ENCODE measurements at regions not wholly inside any gene's neighbourhood (a gene's known extent, or its start where the extent isn't known, plus 50 kb on each side); places are given as distances from the start of the nearest gene placed in this dataset.
"Not testable (repeated sequence)": the region's sequence is repeated elsewhere in the genome, so short reads cannot be mapped to it uniquely, and the experiment has no call there.

DNA sequence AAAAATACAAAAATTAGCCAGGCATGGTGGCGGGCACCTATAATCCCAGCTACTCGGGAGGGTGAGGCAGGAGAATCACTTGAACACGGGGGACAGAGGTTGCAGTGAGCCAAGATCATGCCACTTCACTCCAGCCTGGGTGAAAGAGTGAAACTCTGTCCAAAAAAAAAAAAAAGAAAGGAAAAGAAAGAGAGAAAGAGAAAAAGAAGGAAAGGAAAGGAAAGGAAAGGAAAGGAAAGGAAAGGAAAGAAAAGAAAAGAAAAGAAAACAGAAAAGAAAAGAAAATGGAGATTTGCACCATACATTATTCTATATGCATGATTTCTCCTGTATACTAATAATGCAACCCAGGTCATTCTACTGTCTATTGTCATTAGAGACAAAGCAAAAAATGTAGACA, 421.5 kb downstream of the PCDH19 start:
- DNase-seq (ENCODE audit: extremely low read depth in 1 of 11, low read depth in 9 of 11, low spot score in 4 of 11), result not testable (repeated sequence)

- DNase-seq (ENCODE audit: extremely low read depth in 1 of 11, low read depth in 9 of 11, low spot score in 4 of 11), result no peak
Observed at GRCh38 chrX:99973572-99974226, 436.4 kb downstream of the PCDH19 start.

- DNase-seq (ENCODE audit: extremely low read depth in 1 of 11, low read depth in 9 of 11, low spot score in 4 of 11), result no peak
Observed at GRCh38 chrX:99939883-99940232, 470.2 kb downstream of the PCDH19 start.

- DNase-seq (ENCODE audit: extremely low read depth in 1 of 11, low read depth in 9 of 11, low spot score in 4 of 11), result not testable (repeated sequence)
Observed at GRCh38 chrX:99939206-99939882, 470.7 kb downstream of the PCDH19 start.

DNA sequence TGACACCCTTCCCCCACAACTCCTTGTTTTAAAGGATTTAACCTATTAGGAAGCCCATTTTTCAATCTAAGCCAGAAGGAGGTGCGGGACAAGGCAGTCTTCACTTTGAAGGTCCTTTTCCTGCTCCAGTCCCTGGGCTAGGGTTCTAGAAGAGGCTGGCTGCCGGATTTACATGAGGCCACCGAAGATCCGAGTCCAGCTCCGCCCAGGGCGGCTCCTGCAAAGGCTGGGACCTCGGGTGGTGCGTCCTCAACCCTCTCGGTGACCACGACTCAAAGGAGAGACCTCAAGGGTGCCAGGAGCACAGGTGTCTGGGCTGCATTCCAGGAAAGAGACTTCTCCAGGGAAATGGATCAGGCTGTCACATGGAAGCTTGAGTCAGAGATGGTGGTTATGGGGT, 471.6 kb downstream of the PCDH19 start:
- DNase-seq (ENCODE audit: extremely low read depth in 1 of 11, low read depth in 9 of 11, low spot score in 4 of 11), result no peak

DNA sequence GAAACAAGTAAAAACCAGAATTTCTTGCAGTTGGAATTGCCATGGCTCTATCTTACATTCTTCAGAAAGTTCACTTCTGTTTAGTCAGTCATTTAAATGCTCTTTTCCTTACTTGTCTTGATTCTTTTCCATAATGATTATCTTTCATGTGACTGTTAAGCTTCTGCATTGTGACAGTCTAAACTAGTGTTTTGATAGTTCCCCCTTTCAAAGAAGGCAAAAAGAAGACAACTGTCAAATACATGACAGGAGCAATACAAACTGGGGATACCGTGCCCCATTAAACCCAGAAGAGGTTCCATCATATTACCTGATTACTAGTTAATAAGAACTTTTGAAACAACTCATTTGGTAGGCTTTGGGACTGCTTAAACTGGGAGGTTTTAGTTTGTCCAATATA, 476.2 kb downstream of the PCDH19 start:
- no peak for DNase-seq (ENCODE audit: extremely low read depth in 1 of 11, low read depth in 9 of 11, low spot score in 4 of 11)

- no peak for DNase-seq (ENCODE audit: extremely low read depth in 1 of 11, low read depth in 9 of 11, low spot score in 4 of 11)
Observed at GRCh38 chrX:99914635-99915034, 495.4 kb downstream of the PCDH19 start.

DNA sequence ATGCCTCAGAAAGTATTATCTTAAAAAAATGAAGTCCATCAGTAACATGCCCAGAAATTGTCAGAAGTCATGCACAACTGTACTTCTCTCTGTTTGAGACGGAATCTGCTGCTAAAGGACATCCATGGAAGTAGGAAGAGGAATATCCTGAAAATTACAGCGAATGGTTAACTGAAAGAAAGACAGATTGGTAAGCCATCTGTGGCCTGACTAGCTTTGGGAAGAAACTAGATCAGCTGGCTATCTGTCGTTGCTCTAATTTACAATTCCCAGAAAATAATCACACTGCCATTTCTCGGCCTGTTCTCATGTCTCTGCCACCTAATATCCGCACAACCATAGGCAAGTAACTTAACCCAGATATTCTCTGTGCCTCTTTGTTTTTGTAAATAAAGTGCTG, 496.5 kb downstream of the PCDH19 start:
- DNase-seq (ENCODE audit: extremely low read depth in 1 of 11, low read depth in 9 of 11, low spot score in 4 of 11), result no peak

- no peak for DNase-seq (ENCODE audit: extremely low read depth in 1 of 11, low read depth in 9 of 11, low spot score in 4 of 11)
Observed at GRCh38 chrX:99909946-99910345, 500.1 kb downstream of the PCDH19 start.

GRCh38 chrX:99901091-99901490, 509.0 kb downstream of the PCDH19 start:
- no peak for DNase-seq (ENCODE audit: extremely low read depth in 1 of 11, low read depth in 9 of 11, low spot score in 4 of 11)

DNA sequence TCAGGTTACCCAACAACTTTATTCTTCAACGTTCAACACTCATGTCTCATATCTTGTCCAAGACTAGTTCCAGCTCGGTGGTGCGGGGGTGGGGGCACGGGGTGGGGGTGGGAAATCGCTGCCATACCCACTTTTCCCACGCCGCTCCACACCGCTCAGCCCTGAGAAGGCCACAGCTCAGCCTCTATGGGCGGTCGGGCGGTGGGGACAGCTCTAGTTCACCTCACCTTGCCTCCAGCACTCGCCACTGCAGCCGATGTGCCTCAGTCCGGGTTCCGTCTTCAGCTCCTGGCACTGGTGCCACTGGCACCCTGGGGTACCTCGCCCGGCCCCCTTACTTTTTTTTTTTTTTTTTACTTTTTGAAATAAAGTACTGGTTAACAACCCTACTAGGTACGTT, 522.2 kb downstream of the PCDH19 start:
- DNase-seq (ENCODE audit: extremely low read depth in 1 of 11, low read depth in 9 of 11, low spot score in 4 of 11), result no peak

DNA sequence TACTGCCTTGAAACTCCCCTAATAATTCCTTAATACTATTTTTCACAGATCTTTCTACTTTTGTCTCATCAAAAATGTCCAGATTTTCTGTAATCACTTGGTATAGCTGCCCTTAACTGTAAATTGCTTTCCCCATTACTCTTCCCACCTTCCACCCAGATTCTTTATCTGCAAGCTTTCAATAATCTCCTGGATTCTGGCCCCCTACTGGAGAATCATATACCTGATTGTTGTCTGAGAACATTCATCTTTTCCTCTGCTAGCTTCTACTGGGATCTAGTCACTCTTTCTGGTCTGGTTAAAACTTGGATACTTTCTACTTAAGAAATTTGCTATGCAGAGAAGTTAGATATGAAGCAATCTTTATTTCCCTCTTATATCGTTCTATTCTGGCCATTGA, 552.6 kb downstream of the PCDH19 start:
- DNase-seq (ENCODE audit: extremely low read depth in 1 of 11, low read depth in 9 of 11, low spot score in 4 of 11), result no peak

DNA sequence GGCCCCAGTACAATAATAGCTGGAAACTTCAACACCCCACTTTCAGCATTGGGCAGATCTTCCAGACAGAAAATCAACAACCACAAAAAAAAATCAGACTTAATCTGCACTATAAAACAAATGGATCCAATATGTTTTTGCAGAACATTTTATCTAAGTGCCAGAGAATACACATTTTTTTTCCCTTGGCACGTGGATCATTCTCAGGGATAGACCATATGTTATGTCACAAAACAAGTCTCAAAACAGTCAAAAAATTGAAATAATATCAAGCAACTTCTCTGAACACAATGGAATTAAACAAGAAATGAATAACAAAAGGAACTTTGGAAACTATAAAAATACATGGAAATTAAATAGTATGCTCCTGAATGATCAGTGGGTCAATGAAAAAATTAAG, 576.3 kb downstream of the PCDH19 start:
- no peak for DNase-seq (ENCODE audit: extremely low read depth in 1 of 11, low read depth in 9 of 11, low spot score in 4 of 11)

- DNase-seq (ENCODE audit: extremely low read depth in 1 of 11, low read depth in 9 of 11, low spot score in 4 of 11), result no peak
Observed at GRCh38 chrX:99820197-99820596, 589.9 kb downstream of the PCDH19 start.

DNA sequence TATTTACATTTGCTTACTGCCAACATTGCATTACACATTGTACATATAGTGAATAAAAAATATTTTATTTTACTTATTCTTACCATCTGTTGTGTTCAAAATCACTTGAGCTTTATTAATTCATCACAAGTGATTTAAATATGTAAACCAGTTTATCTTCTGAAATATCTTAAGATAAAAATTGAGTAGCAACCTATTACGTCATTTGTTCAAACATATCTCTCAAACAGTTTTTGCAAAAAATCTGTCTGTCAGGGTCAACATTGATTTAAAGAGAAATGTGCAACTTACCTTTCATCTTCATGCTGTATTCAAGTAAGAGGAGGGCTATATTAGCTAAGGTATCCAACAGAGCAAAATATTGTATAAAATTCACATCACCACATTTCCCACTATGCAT, 610.1 kb downstream of the PCDH19 start:
- no peak for DNase-seq (ENCODE audit: extremely low read depth in 1 of 11, low read depth in 9 of 11, low spot score in 4 of 11)

DNA sequence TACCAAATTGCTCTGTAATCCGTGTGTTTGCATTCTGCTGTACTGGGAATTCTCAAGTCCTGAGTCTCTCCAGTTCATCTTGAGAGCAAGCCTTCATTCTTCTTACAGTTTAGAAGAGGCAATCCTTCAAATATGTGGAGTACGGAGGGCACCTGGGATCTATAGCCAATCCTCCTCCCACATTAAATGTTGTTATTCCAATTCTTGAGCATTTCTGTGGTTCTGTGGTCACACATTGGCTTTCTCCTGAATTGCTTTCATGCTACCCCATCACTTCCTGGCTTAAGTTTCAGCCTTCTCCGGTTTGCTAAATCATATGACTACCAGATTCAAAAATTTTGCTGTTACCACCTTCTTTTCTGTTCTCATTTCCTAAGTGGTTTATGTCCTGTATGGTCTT, 611.1 kb downstream of the PCDH19 start:
- DNase-seq (ENCODE audit: extremely low read depth in 1 of 11, low read depth in 9 of 11, low spot score in 4 of 11), result no peak

GRCh38 chrX:99795495-99795894, 614.6 kb downstream of the PCDH19 start:
- DNase-seq (ENCODE audit: extremely low read depth in 1 of 11, low read depth in 9 of 11, low spot score in 4 of 11), result no peak

- DNase-seq (ENCODE audit: extremely low read depth in 1 of 11, low read depth in 9 of 11, low spot score in 4 of 11), result no peak
Observed at GRCh38 chrX:99782516-99783040, 627.5 kb downstream of the PCDH19 start.

GRCh38 chrX:99777912-99778311, 632.2 kb downstream of the PCDH19 start:
- no peak for DNase-seq (ENCODE audit: extremely low read depth in 1 of 11, low read depth in 9 of 11, low spot score in 4 of 11)

GRCh38 chrX:99761731-99762130, 648.3 kb downstream of the PCDH19 start:
- DNase-seq (ENCODE audit: extremely low read depth in 1 of 11, low read depth in 9 of 11, low spot score in 4 of 11), result no peak

DNA sequence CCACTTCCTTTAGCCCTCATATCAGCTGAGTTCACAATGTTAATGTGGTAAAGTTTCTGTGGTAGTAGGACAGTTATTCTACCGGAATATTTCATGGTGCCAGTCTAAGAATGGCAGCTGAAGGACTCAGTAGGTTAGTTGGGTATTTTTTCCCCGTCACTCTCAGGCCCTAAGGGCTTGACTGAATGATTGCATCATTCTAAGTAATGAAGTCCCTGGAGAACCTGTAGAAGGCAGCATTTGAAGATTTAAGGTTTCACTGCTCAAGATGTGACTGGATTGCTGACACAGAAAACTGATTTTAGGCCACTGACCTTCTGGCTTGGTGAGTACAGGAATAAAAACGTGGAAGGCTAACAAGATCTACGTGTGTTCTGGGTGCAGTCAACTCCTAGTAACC, 657.3 kb downstream of the PCDH19 start:
- no peak for DNase-seq (ENCODE audit: extremely low read depth in 1 of 11, low read depth in 9 of 11, low spot score in 4 of 11)
